Upper lobe of left lung (tissue), 6 donors: ENCODE measurements at regions not wholly inside any gene's neighbourhood (a gene's known extent, or its start where the extent isn't known, plus 50 kb on each side); places are given as distances from the start of the nearest gene placed in this dataset.

Source experiments
- ATAC-seq, 2 donors: fragments of 200-7000 bp; cut with Tn5 transposase; one replicate each; pipeline ENCODE4 v1.9.1; 2022; ENCODE audit warnings: mild to moderate bottlenecking in 2 of 2, moderate library complexity in 2 of 2; ENCODE audit not compliant: low FRiP score in 2 of 2
- DNase-seq, 2 donors: peaks; one replicate each; pipeline ENCODE4 v3.0.0-alpha.2; 2019 to 2020
- H3K27ac ChIP-seq, 4 donors: fragments of 200-600 bp; sonication (generic); one replicate each; pipeline ENCODE4 v1.5.1; 2016 to 2019
- H3K27me3 ChIP-seq, 4 donors: fragments of 200-600 bp; sonication (generic); one replicate each; pipeline ENCODE4 v1.5.1; 2017 to 2019
- H3K36me3 ChIP-seq, 4 donors: fragments of 200-600 bp; sonication (generic); one replicate each; pipeline ENCODE4 v1.5.1; 2016 to 2019
- H3K4me1 ChIP-seq, 4 donors: fragments of 200-600 bp; sonication (generic); one replicate each; pipeline ENCODE4 v1.5.1; 2018 to 2019
- H3K4me3 ChIP-seq, 4 donors: fragments of 200-600 bp; sonication (generic); one replicate each; pipeline ENCODE4 v1.5.1; 2017 to 2019; ENCODE audit warnings: mild to moderate bottlenecking in 2 of 4, moderate library complexity in 1 of 4
- H3K9me3 ChIP-seq, 4 donors: fragments of 200-600 bp; sonication (generic); one replicate each; pipeline ENCODE4 v1.5.1; 2018 to 2019
- CTCF ChIP-seq, 6 experiments: fragments of 450-650 bp in 4 of 6; fragments of 200-600 bp in 2 of 6; sonication (generic) in 2 of 6; IDR thresholded peaks; one replicate each; pipeline ENCODE4 v1.5.1; 2016 to 2019; ENCODE audit warnings: antibody characterized with exemption in 6 of 6
- EP300 ChIP-seq, 4 donors: sonication (generic); formaldehyde crosslinking; IDR thresholded peaks; one replicate each; pipeline ENCODE4 v1.5.1; 2017; ENCODE audit warnings: antibody characterized with exemption in 4 of 4, control low read depth in 2 of 4
- POLR2A ChIP-seq, 4 donors: fragments of 450-650 bp; IDR thresholded peaks; one replicate each; pipeline ENCODE4 v1.5.1; 2016 to 2017; ENCODE audit warnings: antibody characterized with exemption in 4 of 4, mild to moderate bottlenecking in 2 of 4
- POLR2AphosphoS5 ChIP-seq, 2 donors: sonication (generic); formaldehyde crosslinking; IDR thresholded peaks; one replicate each; pipeline ENCODE4 v1.5.1; 2017; ENCODE audit warnings: antibody characterized with exemption in 2 of 2
- WGBS, 2 donors: methylation state at CpG; one replicate each; pipeline ENCODE4 v1.1.5; 2017 to 2018; 5-methylcytosine and 5-hydroxymethylcytosine counted together
- donor health status: DM: no; HTN: no; CAD: no; lungs with moderate emphysema.
- donor health status: DM: no; HTN: yes; CAD: no; lungs with severe emphysema.

GRCh38 chr14:40394634-40395340, 962.6 kb upstream of the FBXO33 start:
- H3K27me3 ChIP-seq, result no peaks in the 10 kb centered on the region
- H3K4me1 ChIP-seq, result no peaks in the 10 kb centered on the region
- ATAC-seq (peak in 1 of 2 donors; percentile 43), DNase-seq (no peak)
- no peaks in the 10 kb centered on the region for H3K9me3 ChIP-seq
- 76 to 81% methylated on average over 3 of the region's 3 CpGs for WGBS, 2 donors
- no peak overlapping the region for H3K4me3 ChIP-seq
- TF ChIP-seq POLR2A (IDR thresholded peaks at IDR 0.05) (no peak), POLR2AphosphoS5 (IDR thresholded peaks at IDR 0.05) (no peak), CTCF (IDR thresholded peaks at IDR 0.05) (no peak), EP300 (IDR thresholded peaks at IDR 0.05) (no peak)
- no peak overlapping the region for H3K27ac ChIP-seq
- no peaks in the 10 kb centered on the region for H3K36me3 ChIP-seq

GRCh38 chr14:40393143-40393542, 960.9 kb upstream of the FBXO33 start:
- Histone ChIP-seq H3K9me3 (no peaks in the 10 kb centered on the region), H3K4me1 (no peaks in the 10 kb centered on the region), H3K27ac (no peak overlapping the region), H3K4me3 (no peak overlapping the region), H3K36me3 (no peaks in the 10 kb centered on the region), H3K27me3 (no peaks in the 10 kb centered on the region)
- ATAC-seq (no peak), DNase-seq (no peak)
- TF ChIP-seq EP300 (IDR thresholded peaks at IDR 0.05) (no peak), POLR2AphosphoS5 (IDR thresholded peaks at IDR 0.05) (no peak), POLR2A (IDR thresholded peaks at IDR 0.05) (no peak), CTCF (IDR thresholded peaks at IDR 0.05) (no peak)

GRCh38 chr14:40386433-40386832, 954.2 kb upstream of the FBXO33 start:
- TF ChIP-seq POLR2AphosphoS5 (IDR thresholded peaks at IDR 0.05) (no peak), POLR2A (IDR thresholded peaks at IDR 0.05) (no peak), EP300 (IDR thresholded peaks at IDR 0.05) (no peak), CTCF (IDR thresholded peaks at IDR 0.05) (no peak)
- Histone ChIP-seq H3K27me3 (no peaks in the 10 kb centered on the region), H3K4me3 (no peak overlapping the region), H3K36me3 (no peaks in the 10 kb centered on the region), H3K9me3 (no peaks in the 10 kb centered on the region), H3K27ac (no peak overlapping the region), H3K4me1 (no peaks in the 10 kb centered on the region)
- ATAC-seq, result no peak
- WGBS, 2 donors, result 100% methylated on average over 1 of the region's 1 CpG
- DNase-seq, result no peak

GRCh38 chr14:40374221-40374620, 942.0 kb upstream of the FBXO33 start:
- 94 to 95% methylated on average over 10 of the region's 10 CpGs for WGBS, 2 donors
- no peak overlapping the region for H3K27ac ChIP-seq
- H3K36me3 ChIP-seq, result no peaks in the 10 kb centered on the region
- TF ChIP-seq EP300 (IDR thresholded peaks at IDR 0.05), result no peak
- TF ChIP-seq POLR2AphosphoS5 (IDR thresholded peaks at IDR 0.05), result no peak
- no peak for TF ChIP-seq POLR2A (IDR thresholded peaks at IDR 0.05)
- no peak for TF ChIP-seq CTCF (IDR thresholded peaks at IDR 0.05)
- no peaks in the 10 kb centered on the region for H3K27me3 ChIP-seq
- peak in 1 of 2 donors; percentile 50 for DNase-seq
- no peak overlapping the region for H3K4me3 ChIP-seq
- no peaks in the 10 kb centered on the region for H3K4me1 ChIP-seq
- H3K9me3 ChIP-seq, result no peaks in the 10 kb centered on the region
- ATAC-seq, result no peak

- Histone ChIP-seq H3K36me3 (no peaks in the 10 kb centered on the region), H3K27me3 (no peaks in the 10 kb centered on the region), H3K4me1 (no peaks in the 10 kb centered on the region), H3K9me3 (no peaks in the 10 kb centered on the region), H3K4me3 (no peak overlapping the region), H3K27ac (no peak overlapping the region)
- TF ChIP-seq POLR2A (IDR thresholded peaks at IDR 0.05), result no peak
- no peak for TF ChIP-seq POLR2AphosphoS5 (IDR thresholded peaks at IDR 0.05)
- no peak for TF ChIP-seq EP300 (IDR thresholded peaks at IDR 0.05)
- DNase-seq (no peak), ATAC-seq (no peak)
- WGBS, 2 donors, result 44 to 78% methylated on average over 2 of the region's 2 CpGs
Measured at GRCh38 chr14:40371011-40371410, 938.8 kb upstream of the FBXO33 start.
